ENCODE measurements at regions not wholly inside any gene's neighbourhood (a gene's known extent, or its start where the extent isn't known, plus 50 kb on each side); places are given as distances from the start of the nearest gene placed in this dataset.

DNA sequence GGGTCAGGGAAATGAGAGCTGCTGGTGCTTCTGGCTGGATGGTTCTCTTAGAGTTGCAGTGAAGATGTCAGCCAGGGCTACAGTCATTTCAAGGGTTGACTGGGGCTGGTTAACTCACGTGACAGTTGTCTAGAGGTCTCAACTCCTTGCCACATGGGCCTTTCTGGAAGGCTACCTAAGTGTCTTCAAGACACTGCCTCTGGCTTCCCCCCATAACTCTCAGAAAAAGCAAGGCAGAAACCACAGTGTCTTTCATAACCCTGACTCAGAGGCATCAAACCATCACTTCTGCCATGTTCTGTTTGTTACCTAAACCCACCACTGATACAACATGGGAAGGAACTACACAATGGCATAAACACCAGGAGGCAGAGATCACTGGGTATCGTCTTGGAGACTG lies 828.9 kb downstream of the EPHA4 start:
- 88 to 94% methylated on average over 2 of the region's 2 CpGs for WGBS, 2 donors
- Histone ChIP-seq H3K9me3 (peaks cover 0 to 18% (median 0%) of the 10 kb centered on the region in 11 donors), H3K36me3 (no peaks in the 10 kb centered on the region), H3K4me1 (no peaks in the 10 kb centered on the region), H3K27me3 (no peaks in the 10 kb centered on the region), H3K27ac (no peak overlapping the region), H3K4me3 (no peak overlapping the region)
- TF ChIP-seq, protein P1, sequence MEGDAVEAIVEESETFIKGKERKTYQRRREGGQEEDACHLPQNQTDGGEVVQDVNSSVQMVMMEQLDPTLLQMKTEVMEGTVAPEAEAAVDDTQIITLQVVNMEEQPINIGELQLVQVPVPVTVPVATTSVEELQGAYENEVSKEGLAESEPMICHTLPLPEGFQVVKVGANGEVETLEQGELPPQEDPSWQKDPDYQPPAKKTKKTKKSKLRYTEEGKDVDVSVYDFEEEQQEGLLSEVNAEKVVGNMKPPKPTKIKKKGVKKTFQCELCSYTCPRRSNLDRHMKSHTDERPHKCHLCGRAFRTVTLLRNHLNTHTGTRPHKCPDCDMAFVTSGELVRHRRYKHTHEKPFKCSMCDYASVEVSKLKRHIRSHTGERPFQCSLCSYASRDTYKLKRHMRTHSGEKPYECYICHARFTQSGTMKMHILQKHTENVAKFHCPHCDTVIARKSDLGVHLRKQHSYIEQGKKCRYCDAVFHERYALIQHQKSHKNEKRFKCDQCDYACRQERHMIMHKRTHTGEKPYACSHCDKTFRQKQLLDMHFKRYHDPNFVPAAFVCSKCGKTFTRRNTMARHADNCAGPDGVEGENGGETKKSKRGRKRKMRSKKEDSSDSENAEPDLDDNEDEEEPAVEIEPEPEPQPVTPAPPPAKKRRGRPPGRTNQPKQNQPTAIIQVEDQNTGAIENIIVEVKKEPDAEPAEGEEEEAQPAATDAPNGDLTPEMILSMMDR (IDR thresholded peaks at IDR 0.05), result no peak
- intact Hi-C loops (cut with DNase I), result no loop called here
- DNase-seq (no peak), ATAC-seq (no peak)

DNA sequence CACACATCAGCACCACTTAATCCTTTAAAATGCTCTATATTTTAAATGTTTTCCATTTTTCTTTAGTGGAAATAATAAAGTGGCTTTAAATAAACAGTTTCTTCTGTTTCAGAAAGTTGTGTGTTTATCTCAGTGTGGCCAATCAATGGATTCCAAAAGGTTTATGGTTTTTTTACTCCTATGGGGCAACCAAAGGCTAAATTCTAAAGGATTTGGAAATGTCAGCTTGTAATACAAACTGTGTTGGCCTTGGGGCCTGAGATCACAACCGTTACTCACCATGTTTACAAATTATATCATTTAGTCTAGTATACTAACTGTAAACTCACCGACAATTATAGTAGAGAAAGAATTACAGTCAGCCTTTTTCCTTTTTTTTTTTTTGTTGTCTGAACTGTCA lies 827.2 kb downstream of the EPHA4 start:
- H3K4me1 ChIP-seq, result no peaks in the 10 kb centered on the region
- ATAC-seq (no peak), DNase-seq (no peak)
- H3K27me3 ChIP-seq, result no peaks in the 10 kb centered on the region
- 61 to 78% methylated on average over 2 of the region's 2 CpGs for WGBS, 2 donors
- H3K9me3 ChIP-seq, result peaks cover 0 to 1% (median 0%) of the 10 kb centered on the region in 11 donors
- H3K36me3 ChIP-seq, result no peaks in the 10 kb centered on the region
- TF ChIP-seq, protein P1 (IDR thresholded peaks at IDR 0.05), result no peak
- intact Hi-C loops (cut with DNase I), result no loop called here
- H3K4me3 ChIP-seq, result no peak overlapping the region
- H3K27ac ChIP-seq, result no peak overlapping the region

DNA sequence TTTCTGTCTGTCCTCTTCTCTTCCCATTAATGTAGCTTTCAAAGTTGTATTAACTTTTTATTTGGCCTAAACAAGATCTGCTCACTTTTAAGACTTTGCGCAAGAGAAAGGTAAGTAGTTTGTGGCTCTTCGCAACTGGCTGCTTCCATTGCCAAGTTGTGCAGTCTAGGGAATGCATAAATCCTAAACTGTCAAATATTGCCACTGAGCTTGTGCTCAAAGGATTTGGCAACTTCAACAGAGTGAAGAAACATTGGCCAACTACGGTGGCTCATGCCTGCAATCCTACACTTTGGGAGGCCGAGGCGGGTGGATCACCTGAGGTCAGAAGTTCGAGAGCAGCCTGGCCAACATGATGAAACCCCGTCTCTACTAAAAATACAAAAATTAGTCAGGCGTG lies 826.4 kb downstream of the EPHA4 start:
- Histone ChIP-seq H3K4me1 (no peaks in the 10 kb centered on the region), H3K27me3 (no peaks in the 10 kb centered on the region), H3K27ac (no peak overlapping the region), H3K9me3 (no peaks in the 10 kb centered on the region), H3K4me3 (no peak overlapping the region), H3K36me3 (no peaks in the 10 kb centered on the region)
- DNase-seq (no peak), ATAC-seq (no peak)
- WGBS, 2 donors, result 95 to 96% methylated on average over 8 of the region's 8 CpGs
- intact Hi-C loops (cut with DNase I), result no loop called here
- TF ChIP-seq, protein P1 (IDR thresholded peaks at IDR 0.05), result no peak

DNA sequence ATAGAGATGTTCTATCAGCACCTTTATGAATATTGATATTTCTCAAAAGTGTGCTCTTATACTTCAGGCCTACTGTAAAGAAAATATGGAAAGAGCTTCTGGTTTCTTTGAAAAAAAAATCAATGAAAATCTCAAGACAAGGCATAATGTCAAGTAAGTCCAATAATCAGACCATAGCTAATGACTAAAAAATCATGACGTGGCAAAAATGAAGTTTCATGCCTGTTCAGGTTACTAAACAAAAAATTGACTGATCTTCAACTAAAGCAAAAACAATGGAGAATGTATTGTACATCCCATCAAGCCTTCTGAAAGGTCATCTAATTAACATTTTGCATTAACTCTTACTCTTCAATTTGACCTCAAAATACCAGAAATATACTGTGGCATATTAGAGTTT lies 824.4 kb downstream of the EPHA4 start:
- 92 to 97% methylated on average over 1 of the region's 1 CpG for WGBS, 2 donors
- DNase-seq (no peak), ATAC-seq (no peak)
- TF ChIP-seq, protein P1 (IDR thresholded peaks at IDR 0.05), result no peak
- no peaks in the 10 kb centered on the region for H3K27me3 ChIP-seq
- intact Hi-C loops (cut with DNase I), result no loop called here
- H3K36me3 ChIP-seq, result no peaks in the 10 kb centered on the region
- H3K9me3 ChIP-seq, result peaks cover 0 to 13% (median 0%) of the 10 kb centered on the region in 11 donors
- H3K27ac ChIP-seq, result no peak overlapping the region
- no peak overlapping the region for H3K4me3 ChIP-seq
- no peaks in the 10 kb centered on the region for H3K4me1 ChIP-seq

Measured in heart right ventricle (tissue), 16 donors.